Esophagus squamous epithelium (tissue), 4 donors: ENCODE measurements at regions not wholly inside any gene's neighbourhood (a gene's known extent, or its start where the extent isn't known, plus 50 kb on each side); places are given as distances from the start of the nearest gene placed in this dataset.

Experiments used
- POLR2A ChIP-seq, 4 donors: fragments of 450-650 bp; IDR thresholded peaks; one replicate each; pipeline ENCODE4 v1.6.1; 2017; ENCODE audit warnings: antibody characterized with exemption in 4 of 4, mild to moderate bottlenecking in 4 of 4, moderate library complexity in 3 of 4
- TF ChIP-seq, protein P1 (sequence below), 6 experiments: fragments of 450-650 bp in 4 of 6; fragments of 200-600 bp in 2 of 6; sonication (generic) in 2 of 6; IDR thresholded peaks; one replicate each; pipeline ENCODE4 v1.5.1; 2016 to 2019; ENCODE audit warnings: antibody characterized with exemption in 6 of 6, mild to moderate bottlenecking in 4 of 6, moderate library complexity in 4 of 6

DNA sequence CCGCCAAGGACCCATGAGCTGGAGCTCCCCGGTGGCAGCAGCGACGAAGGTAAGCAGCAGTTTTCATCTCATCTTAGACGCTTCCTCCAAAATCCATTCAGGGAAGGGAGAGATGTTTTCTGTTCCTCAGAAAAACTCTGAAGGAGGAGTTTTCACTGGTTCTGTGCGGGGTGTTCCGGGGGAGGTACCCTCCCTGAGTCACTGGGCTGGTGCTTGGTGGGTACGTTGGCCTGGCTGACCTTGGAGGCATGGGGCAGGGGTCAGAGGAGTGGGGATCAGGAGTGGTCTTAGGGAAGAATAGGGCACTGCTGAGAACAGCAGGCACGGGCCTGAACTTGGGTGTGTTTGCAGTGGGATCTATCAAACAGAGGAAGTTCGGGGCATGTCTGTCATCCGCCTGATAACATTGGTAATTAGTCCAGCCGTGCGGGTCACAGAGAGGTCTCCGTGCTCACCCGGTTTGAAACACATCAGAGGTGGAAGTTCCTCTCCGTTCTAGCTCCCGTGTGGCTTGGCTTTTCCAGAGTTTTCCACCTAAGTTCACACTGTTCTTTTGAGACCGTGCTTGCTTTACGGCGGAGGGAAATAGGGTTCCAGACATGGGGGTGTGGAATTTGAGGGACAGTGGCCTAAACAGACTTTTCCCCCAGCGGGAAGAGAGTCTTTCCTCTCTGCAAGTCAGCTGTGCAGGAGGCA, 59.6 kb upstream of the CIBAR2 start:
- TF ChIP-seq, protein P1, sequence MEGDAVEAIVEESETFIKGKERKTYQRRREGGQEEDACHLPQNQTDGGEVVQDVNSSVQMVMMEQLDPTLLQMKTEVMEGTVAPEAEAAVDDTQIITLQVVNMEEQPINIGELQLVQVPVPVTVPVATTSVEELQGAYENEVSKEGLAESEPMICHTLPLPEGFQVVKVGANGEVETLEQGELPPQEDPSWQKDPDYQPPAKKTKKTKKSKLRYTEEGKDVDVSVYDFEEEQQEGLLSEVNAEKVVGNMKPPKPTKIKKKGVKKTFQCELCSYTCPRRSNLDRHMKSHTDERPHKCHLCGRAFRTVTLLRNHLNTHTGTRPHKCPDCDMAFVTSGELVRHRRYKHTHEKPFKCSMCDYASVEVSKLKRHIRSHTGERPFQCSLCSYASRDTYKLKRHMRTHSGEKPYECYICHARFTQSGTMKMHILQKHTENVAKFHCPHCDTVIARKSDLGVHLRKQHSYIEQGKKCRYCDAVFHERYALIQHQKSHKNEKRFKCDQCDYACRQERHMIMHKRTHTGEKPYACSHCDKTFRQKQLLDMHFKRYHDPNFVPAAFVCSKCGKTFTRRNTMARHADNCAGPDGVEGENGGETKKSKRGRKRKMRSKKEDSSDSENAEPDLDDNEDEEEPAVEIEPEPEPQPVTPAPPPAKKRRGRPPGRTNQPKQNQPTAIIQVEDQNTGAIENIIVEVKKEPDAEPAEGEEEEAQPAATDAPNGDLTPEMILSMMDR (IDR thresholded peaks at IDR 0.05) = no peak
- no peak for TF ChIP-seq POLR2A (IDR thresholded peaks at IDR 0.05)
